ENCODE measurements at regions not wholly inside any gene's neighbourhood (a gene's known extent, or its start where the extent isn't known, plus 50 kb on each side); places are given as distances from the start of the nearest gene placed in this dataset.

- Histone ChIP-seq H3K4me1 (no peaks in the 10 kb centered on the region), H3K27ac (replicated peaks in 1 of 4) (no peak overlapping the region), H3K27me3 (no peaks in the 10 kb centered on the region), H3K4me3 (no peak overlapping the region), H3K9me3 (no peaks in the 10 kb centered on the region), H3K36me3 (no peaks in the 10 kb centered on the region)
- no peak for TF ChIP-seq POLR2AphosphoS5 (IDR thresholded peaks at IDR 0.05)
- no peak for TF ChIP-seq EP300 (IDR thresholded peaks at IDR 0.05)
- no peak for TF ChIP-seq POLR2A (IDR thresholded peaks at IDR 0.05; ENCODE audit: low read depth)
- TF ChIP-seq, protein P1, sequence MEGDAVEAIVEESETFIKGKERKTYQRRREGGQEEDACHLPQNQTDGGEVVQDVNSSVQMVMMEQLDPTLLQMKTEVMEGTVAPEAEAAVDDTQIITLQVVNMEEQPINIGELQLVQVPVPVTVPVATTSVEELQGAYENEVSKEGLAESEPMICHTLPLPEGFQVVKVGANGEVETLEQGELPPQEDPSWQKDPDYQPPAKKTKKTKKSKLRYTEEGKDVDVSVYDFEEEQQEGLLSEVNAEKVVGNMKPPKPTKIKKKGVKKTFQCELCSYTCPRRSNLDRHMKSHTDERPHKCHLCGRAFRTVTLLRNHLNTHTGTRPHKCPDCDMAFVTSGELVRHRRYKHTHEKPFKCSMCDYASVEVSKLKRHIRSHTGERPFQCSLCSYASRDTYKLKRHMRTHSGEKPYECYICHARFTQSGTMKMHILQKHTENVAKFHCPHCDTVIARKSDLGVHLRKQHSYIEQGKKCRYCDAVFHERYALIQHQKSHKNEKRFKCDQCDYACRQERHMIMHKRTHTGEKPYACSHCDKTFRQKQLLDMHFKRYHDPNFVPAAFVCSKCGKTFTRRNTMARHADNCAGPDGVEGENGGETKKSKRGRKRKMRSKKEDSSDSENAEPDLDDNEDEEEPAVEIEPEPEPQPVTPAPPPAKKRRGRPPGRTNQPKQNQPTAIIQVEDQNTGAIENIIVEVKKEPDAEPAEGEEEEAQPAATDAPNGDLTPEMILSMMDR (IDR thresholded peaks at IDR 0.05) = no peak
- WGBS = 92% methylated on average over 5 of the region's 5 CpGs
- no peak for DNase-seq (ENCODE audit: extremely low spot score)
- intact Hi-C loops (cut with DNase I) = no loop called here
These were observed 665.7 kb upstream of the SLC10A2 start for GRCh38 chr13:103731959-103732358.

DNA sequence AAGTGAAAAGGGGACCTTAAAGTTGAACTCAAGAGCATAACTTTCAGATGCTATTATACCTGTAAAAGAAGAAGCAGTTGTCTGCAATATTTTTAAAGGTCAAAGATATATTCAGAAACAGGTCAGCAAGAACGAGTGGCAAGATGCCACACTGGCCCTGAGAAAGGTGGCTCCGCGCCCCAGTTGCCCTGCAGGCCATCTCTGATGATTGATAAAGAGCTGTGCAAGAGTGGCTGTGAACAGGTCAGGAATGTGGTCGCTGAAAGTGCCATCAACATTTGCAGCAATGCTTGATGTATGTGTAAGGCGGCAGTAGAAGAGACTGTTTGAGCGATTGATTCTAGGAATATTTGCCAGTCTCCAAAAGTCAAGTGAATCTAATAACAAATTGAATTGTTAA, 664.2 kb upstream of the SLC10A2 start:
- intact Hi-C loops (cut with DNase I) = no loop called here
- no peaks in the 10 kb centered on the region for H3K36me3 ChIP-seq
- no peak overlapping the region for H3K27ac ChIP-seq (replicated peaks in 1 of 4)
- TF ChIP-seq EP300 (IDR thresholded peaks at IDR 0.05) = no peak
- TF ChIP-seq POLR2AphosphoS5 (IDR thresholded peaks at IDR 0.05) = no peak
- TF ChIP-seq, protein P1 (IDR thresholded peaks at IDR 0.05) = no peak
- TF ChIP-seq POLR2A (IDR thresholded peaks at IDR 0.05; ENCODE audit: low read depth) = no peak
- no peak overlapping the region for H3K4me3 ChIP-seq
- H3K9me3 ChIP-seq = no peaks in the 10 kb centered on the region
- no peaks in the 10 kb centered on the region for H3K4me1 ChIP-seq
- no peaks in the 10 kb centered on the region for H3K27me3 ChIP-seq
- no peak for DNase-seq (ENCODE audit: extremely low spot score)
- WGBS = 61% methylated on average over 6 of the region's 6 CpGs

- no peak for DNase-seq (ENCODE audit: extremely low spot score)
- no peaks in the 10 kb centered on the region for H3K9me3 ChIP-seq
- no peaks in the 10 kb centered on the region for H3K27me3 ChIP-seq
- H3K4me3 ChIP-seq = no peak overlapping the region
- 64% methylated on average over 1 of the region's 1 CpG for WGBS
- H3K36me3 ChIP-seq = no peaks in the 10 kb centered on the region
- TF ChIP-seq EP300 (IDR thresholded peaks at IDR 0.05) (no peak), POLR2A (IDR thresholded peaks at IDR 0.05; ENCODE audit: low read depth) (no peak), POLR2AphosphoS5 (IDR thresholded peaks at IDR 0.05) (no peak)
- TF ChIP-seq, protein P1 (IDR thresholded peaks at IDR 0.05) = no peak
- no peaks in the 10 kb centered on the region for H3K4me1 ChIP-seq
- intact Hi-C loops (cut with DNase I) = no loop called here
- H3K27ac ChIP-seq (replicated peaks in 1 of 4) = no peak overlapping the region
These were observed 660.6 kb upstream of the SLC10A2 start for GRCh38 chr13:103726808-103727207.

DNA sequence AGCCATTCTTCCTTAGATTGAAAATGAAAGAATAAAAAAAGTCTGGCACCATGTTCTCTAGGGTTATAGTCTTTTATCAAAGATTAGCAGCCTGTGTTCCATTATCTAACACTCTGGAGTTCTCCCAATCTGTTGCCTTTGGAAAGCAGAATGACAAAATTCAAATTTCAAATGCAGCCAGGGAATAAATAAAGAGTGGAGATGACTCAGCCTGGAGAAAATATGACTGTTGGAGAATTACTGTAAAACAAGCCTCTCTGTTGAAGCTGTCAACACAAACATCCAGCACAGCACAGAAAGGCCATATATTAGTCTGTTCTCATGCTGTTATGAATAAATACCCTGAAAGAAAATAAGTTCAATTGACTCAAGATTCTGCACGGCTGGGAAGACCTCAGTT, 650.5 kb upstream of the SLC10A2 start:
- no peaks in the 10 kb centered on the region for H3K9me3 ChIP-seq
- H3K27me3 ChIP-seq = no peaks in the 10 kb centered on the region
- H3K4me1 ChIP-seq = no peaks in the 10 kb centered on the region
- intact Hi-C loops (cut with DNase I) = no loop called here
- no peak for DNase-seq (ENCODE audit: extremely low spot score)
- 0% methylated on average over 1 of the region's 1 CpG for WGBS
- H3K4me3 ChIP-seq = no peak overlapping the region
- no peaks in the 10 kb centered on the region for H3K36me3 ChIP-seq
- TF ChIP-seq EP300 (IDR thresholded peaks at IDR 0.05) (no peak), POLR2A (IDR thresholded peaks at IDR 0.05; ENCODE audit: low read depth) (no peak), POLR2AphosphoS5 (IDR thresholded peaks at IDR 0.05) (no peak)
- TF ChIP-seq, protein P1 (IDR thresholded peaks at IDR 0.05) = no peak
- no peak overlapping the region for H3K27ac ChIP-seq (replicated peaks in 1 of 4)

DNA sequence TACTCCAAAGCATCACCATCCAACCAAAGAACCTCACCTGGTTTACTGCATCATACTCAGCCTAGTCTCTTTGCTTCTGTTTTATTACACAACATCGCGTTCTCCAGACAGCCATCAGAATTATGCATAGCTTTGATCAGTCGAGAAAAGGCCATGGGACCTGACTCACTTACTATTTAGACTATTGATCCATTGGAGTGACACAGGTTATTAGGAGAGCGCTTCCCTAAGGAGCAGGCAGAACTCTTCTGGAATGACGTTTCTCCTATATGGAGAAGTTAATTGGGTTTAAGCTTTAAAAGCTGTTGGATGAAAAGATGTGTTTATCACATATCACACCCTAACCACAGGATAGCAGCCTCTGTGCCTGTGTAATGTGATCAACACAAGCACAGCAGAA, 649.1 kb upstream of the SLC10A2 start:
- no peak for TF ChIP-seq POLR2AphosphoS5 (IDR thresholded peaks at IDR 0.05)
- TF ChIP-seq EP300 (IDR thresholded peaks at IDR 0.05) = no peak
- TF ChIP-seq, protein P1 (IDR thresholded peaks at IDR 0.05) = no peak
- TF ChIP-seq POLR2A (IDR thresholded peaks at IDR 0.05; ENCODE audit: low read depth) = no peak
- H3K27ac ChIP-seq (replicated peaks in 1 of 4) = no peak overlapping the region
- intact Hi-C loops (cut with DNase I) = no loop called here
- H3K36me3 ChIP-seq = no peaks in the 10 kb centered on the region
- no peak for DNase-seq (ENCODE audit: extremely low spot score)
- H3K9me3 ChIP-seq = no peaks in the 10 kb centered on the region
- H3K27me3 ChIP-seq = no peaks in the 10 kb centered on the region
- no peaks in the 10 kb centered on the region for H3K4me1 ChIP-seq
- WGBS = 91% methylated on average over 5 of the region's 5 CpGs
- no peak overlapping the region for H3K4me3 ChIP-seq

Measured in esophagus muscularis mucosa (tissue), 4 donors.